ENCODE measurements at regions not wholly inside any gene's neighbourhood (a gene's known extent, or its start where the extent isn't known, plus 50 kb on each side); places are given as distances from the start of the nearest gene placed in this dataset.

DNA sequence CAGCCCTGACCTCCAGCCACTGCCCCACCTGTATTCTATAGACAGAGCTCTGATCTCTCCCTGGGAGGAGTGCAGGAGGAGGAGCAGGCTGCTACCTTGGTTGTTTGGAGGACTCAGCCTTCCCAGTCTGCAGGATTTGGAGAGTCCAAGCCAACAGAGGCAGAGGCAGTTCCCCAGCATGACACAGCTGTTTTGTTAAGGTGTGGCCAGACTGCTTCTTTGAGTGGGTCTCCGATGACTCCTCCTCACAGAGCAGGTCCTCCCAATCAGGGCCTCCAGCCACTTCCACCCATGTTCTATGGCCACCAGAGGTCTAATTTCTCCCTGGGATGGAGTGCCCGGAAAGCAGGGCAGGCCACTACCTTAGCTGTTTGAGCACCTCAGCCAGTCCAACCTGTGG lies 203.5 kb downstream of the HACE1 start:
- TF ChIP-seq, protein P1, sequence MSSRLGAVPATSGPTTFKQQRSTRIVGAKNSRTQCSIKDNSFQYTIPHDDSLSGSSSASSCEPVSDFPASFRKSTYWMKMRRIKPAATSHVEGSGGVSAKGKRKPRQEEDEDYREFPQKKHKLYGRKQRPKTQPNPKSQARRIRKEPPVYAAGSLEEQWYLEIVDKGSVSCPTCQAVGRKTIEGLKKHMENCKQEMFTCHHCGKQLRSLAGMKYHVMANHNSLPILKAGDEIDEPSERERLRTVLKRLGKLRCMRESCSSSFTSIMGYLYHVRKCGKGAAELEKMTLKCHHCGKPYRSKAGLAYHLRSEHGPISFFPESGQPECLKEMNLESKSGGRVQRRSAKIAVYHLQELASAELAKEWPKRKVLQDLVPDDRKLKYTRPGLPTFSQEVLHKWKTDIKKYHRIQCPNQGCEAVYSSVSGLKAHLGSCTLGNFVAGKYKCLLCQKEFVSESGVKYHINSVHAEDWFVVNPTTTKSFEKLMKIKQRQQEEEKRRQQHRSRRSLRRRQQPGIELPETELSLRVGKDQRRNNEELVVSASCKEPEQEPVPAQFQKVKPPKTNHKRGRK (CRISPR knock-in tag; IDR thresholded peaks at IDR 0.05) = no peak
- no peak for TF ChIP-seq ZNF350 (CRISPR knock-in tag; IDR thresholded peaks at IDR 0.05; ENCODE audit: borderline replicate concordance, low read depth)
- TF ChIP-seq, protein P2, sequence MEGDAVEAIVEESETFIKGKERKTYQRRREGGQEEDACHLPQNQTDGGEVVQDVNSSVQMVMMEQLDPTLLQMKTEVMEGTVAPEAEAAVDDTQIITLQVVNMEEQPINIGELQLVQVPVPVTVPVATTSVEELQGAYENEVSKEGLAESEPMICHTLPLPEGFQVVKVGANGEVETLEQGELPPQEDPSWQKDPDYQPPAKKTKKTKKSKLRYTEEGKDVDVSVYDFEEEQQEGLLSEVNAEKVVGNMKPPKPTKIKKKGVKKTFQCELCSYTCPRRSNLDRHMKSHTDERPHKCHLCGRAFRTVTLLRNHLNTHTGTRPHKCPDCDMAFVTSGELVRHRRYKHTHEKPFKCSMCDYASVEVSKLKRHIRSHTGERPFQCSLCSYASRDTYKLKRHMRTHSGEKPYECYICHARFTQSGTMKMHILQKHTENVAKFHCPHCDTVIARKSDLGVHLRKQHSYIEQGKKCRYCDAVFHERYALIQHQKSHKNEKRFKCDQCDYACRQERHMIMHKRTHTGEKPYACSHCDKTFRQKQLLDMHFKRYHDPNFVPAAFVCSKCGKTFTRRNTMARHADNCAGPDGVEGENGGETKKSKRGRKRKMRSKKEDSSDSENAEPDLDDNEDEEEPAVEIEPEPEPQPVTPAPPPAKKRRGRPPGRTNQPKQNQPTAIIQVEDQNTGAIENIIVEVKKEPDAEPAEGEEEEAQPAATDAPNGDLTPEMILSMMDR (CRISPR knock-in tag; IDR thresholded peaks at IDR 0.05) = no peak
- no peak for TF ChIP-seq SRF (IDR thresholded peaks at IDR 0.05; ENCODE audit: low read depth, low read length)
- TF ChIP-seq, protein P3, sequence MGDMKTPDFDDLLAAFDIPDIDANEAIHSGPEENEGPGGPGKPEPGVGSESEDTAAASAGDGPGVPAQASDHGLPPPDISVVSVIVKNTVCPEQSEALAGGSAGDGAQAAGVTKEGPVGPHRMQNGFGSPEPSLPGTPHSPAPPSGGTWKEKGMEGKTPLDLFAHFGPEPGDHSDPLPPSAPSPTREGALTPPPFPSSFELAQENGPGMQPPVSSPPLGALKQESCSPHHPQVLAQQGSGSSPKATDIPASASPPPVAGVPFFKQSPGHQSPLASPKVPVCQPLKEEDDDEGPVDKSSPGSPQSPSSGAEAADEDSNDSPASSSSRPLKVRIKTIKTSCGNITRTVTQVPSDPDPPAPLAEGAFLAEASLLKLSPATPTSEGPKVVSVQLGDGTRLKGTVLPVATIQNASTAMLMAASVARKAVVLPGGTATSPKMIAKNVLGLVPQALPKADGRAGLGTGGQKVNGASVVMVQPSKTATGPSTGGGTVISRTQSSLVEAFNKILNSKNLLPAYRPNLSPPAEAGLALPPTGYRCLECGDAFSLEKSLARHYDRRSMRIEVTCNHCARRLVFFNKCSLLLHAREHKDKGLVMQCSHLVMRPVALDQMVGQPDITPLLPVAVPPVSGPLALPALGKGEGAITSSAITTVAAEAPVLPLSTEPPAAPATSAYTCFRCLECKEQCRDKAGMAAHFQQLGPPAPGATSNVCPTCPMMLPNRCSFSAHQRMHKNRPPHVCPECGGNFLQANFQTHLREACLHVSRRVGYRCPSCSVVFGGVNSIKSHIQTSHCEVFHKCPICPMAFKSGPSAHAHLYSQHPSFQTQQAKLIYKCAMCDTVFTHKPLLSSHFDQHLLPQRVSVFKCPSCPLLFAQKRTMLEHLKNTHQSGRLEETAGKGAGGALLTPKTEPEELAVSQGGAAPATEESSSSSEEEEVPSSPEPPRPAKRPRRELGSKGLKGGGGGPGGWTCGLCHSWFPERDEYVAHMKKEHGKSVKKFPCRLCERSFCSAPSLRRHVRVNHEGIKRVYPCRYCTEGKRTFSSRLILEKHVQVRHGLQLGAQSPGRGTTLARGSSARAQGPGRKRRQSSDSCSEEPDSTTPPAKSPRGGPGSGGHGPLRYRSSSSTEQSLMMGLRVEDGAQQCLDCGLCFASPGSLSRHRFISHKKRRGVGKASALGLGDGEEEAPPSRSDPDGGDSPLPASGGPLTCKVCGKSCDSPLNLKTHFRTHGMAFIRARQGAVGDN (CRISPR knock-in tag; IDR thresholded peaks at IDR 0.05) = no peak
- no peak for TF ChIP-seq BRCA1 (CRISPR knock-in tag; IDR thresholded peaks at IDR 0.05)
- TF ChIP-seq ZNF337 (CRISPR knock-in tag; IDR thresholded peaks at IDR 0.05; ENCODE audit: borderline replicate concordance, low read depth) = no peak

Measured in HepG2 (cell line).